OCI-LY7 (cell line): ENCODE measurements at regions not wholly inside any gene's neighbourhood (a gene's known extent, or its start where the extent isn't known, plus 50 kb on each side); places are given as distances from the start of the nearest gene placed in this dataset.

ENCODE experiments used
- BruUV-seq: library from RNA; stranded (reverse); fragments of 400-500 nt; replicated peaks from 2 replicates; lab custom pipeline; 2021; lab: Mats Ljungman, UMichigan
- CTCF ChIA-PET: fragments of 300-600 bp; sonication (Branson Sonifier 250); formaldehyde crosslinking; loops from one replicate; lab custom pipeline; 2022; ENCODE audit warnings: antibody characterized with exemption; ENCODE audit not compliant: unreplicated experiment; lab: Charles Lee
- POLR2A ChIA-PET: fragments of 300-600 bp; sonication (Branson Sonifier 250); formaldehyde crosslinking; loops from one replicate; lab custom pipeline; 2022; ENCODE audit warnings: antibody characterized with exemption; lab: Charles Lee
- DNase-seq: peaks from one replicate; pipeline ENCODE4 v3.0.0-alpha.2; 2015; ENCODE audit warnings: low spot score
- H2AFZ ChIP-seq: fragments of 200-600 bp; sonication (generic), shearing (Covaris generic); 2 replicates; pipeline ENCODE4 v1.6.1; 2014; ENCODE audit warnings: mild to moderate bottlenecking, antibody characterized with exemption, low read length, moderate library complexity
- H3K27ac ChIP-seq: fragments of 200-600 bp; sonication (generic); 2 replicates; pipeline ENCODE4 v1.5.1; 2014; ENCODE audit warnings: mixed run types, low read depth, mild to moderate bottlenecking, moderate library complexity, low read length, inconsistent platforms; ENCODE audit not compliant: poor library complexity, severe bottlenecking
- H3K36me3 ChIP-seq: fragments of 200-600 bp; sonication (generic); 2 replicates; pipeline ENCODE4 v1.6.1; 2014; ENCODE audit warnings: mild to moderate bottlenecking, antibody characterized with exemption, low read length, moderate library complexity, mixed read lengths; ENCODE audit not compliant: insufficient read depth
- H3K4me1 ChIP-seq: fragments of 200-600 bp; sonication (generic); 2 replicates; pipeline ENCODE4 v1.5.1; 2014; ENCODE audit warnings: mild to moderate bottlenecking, low read length; ENCODE audit not compliant: insufficient read depth, poor library complexity, severe bottlenecking
- H3K4me2 ChIP-seq: fragments of 200-600 bp; sonication (generic); 2 replicates; pipeline ENCODE4 v1.6.1; 2014; ENCODE audit warnings: mild to moderate bottlenecking, low read length
- H3K4me3 ChIP-seq: fragments of 200-600 bp; sonication (generic); 2 replicates; pipeline ENCODE4 v1.5.1; 2014; ENCODE audit warnings: mild to moderate bottlenecking, low read depth, low read length; ENCODE audit not compliant: poor library complexity, severe bottlenecking
- H3K79me2 ChIP-seq: fragments of 200-600 bp; sonication (generic); 2 replicates; pipeline ENCODE4 v1.6.1; 2016; ENCODE audit warnings: low read depth, mild to moderate bottlenecking, low read length, moderate library complexity, mixed read lengths; ENCODE audit not compliant: insufficient read depth
- H3K9me2 ChIP-seq: fragments of 200-600 bp; sonication (generic); 2 replicates; pipeline ENCODE4 v1.6.1; 2016; ENCODE audit warnings: mild to moderate bottlenecking, low read length, mixed read lengths; ENCODE audit not compliant: insufficient read depth
- H3K9me3 ChIP-seq: fragments of 200-600 bp; sonication (generic); 2 replicates; pipeline ENCODE4 v1.6.1; 2014; ENCODE audit warnings: mild to moderate bottlenecking, mixed run types, low read length, mixed read lengths
- H4K20me1 ChIP-seq: fragments of 200-600 bp; sonication (generic); 2 replicates; pipeline ENCODE4 v1.6.1; 2014; ENCODE audit warnings: mild to moderate bottlenecking, antibody characterized with exemption, low read length, moderate library complexity, mixed read lengths; ENCODE audit not compliant: insufficient read depth
- EZH2phosphoT487 ChIP-seq: fragments of 200-600 bp; sonication (generic); IDR thresholded peaks from 2 replicates; pipeline ENCODE4 v1.6.1; 2018; ENCODE audit warnings: low read depth, borderline replicate concordance, mild to moderate bottlenecking, mixed run types, antibody characterized with exemption, low read length, moderate library complexity, mixed read lengths
- intact Hi-C: fragments of 100-400 bp; cut with micrococcal nuclease; formaldehyde crosslinking; loops from one replicate; pipeline ENCODE4 v1.10.0; 2022; ENCODE audit not compliant: unreplicated experiment
- TF ChIP-seq, protein P1 (sequence below): fragments of 200-600 bp; sonication (generic); conservative IDR thresholded peaks from 2 replicates; pipeline ENCODE4 v1.5.1; 2014; ENCODE audit warnings: mild to moderate bottlenecking, antibody characterized with exemption, low read length, moderate library complexity, mixed read lengths

DNA sequence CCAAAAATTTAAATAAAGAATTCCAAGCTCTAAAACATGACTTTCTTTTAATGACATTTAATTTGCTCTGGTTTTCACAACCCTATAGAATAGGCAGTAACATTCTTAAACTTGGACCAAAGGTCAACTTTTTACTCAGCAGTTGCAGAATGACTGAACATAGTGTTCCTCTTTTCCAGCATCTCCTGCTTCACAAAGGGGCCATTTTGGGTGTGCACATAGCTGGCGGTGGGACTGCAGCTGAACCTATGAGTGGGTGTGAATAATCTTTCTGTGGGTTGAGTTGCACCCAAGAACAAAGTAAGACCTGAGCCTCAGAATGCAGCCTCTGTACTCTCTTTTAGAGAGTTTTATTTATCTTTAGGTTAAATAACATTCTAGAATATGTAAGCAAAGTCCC is 96.9 kb upstream of the HAPLN1 start:
- Histone ChIP-seq H3K4me2 (no peak overlapping the region), H2AFZ (no peak overlapping the region), H3K27ac (no peak overlapping the region), H4K20me1 (no peaks in the 10 kb centered on the region), H3K9me3 (no peaks in the 10 kb centered on the region), H3K9me2 (no peaks in the 10 kb centered on the region), H3K79me2 (no peaks in the 10 kb centered on the region), H3K4me3 (no peak overlapping the region), H3K36me3 (no peaks in the 10 kb centered on the region), H3K4me1 (no peaks in the 10 kb centered on the region)
- no peak for DNase-seq
- CTCF ChIA-PET, result no interaction called here
- POLR2A ChIA-PET, result no interaction called here
- TF ChIP-seq EZH2phosphoT487, result no peak
- TF ChIP-seq, protein P1, sequence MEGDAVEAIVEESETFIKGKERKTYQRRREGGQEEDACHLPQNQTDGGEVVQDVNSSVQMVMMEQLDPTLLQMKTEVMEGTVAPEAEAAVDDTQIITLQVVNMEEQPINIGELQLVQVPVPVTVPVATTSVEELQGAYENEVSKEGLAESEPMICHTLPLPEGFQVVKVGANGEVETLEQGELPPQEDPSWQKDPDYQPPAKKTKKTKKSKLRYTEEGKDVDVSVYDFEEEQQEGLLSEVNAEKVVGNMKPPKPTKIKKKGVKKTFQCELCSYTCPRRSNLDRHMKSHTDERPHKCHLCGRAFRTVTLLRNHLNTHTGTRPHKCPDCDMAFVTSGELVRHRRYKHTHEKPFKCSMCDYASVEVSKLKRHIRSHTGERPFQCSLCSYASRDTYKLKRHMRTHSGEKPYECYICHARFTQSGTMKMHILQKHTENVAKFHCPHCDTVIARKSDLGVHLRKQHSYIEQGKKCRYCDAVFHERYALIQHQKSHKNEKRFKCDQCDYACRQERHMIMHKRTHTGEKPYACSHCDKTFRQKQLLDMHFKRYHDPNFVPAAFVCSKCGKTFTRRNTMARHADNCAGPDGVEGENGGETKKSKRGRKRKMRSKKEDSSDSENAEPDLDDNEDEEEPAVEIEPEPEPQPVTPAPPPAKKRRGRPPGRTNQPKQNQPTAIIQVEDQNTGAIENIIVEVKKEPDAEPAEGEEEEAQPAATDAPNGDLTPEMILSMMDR, result no peak
- intact Hi-C loops, result no loop called here
- no TSS peak for BruUV-seq

- Histone ChIP-seq H3K4me2 (no peak overlapping the region), H2AFZ (no peak overlapping the region), H3K79me2 (no peaks in the 10 kb centered on the region), H3K9me3 (no peaks in the 10 kb centered on the region), H3K4me3 (no peak overlapping the region), H3K36me3 (no peaks in the 10 kb centered on the region), H3K27ac (no peak overlapping the region), H3K4me1 (no peaks in the 10 kb centered on the region), H3K9me2 (no peaks in the 10 kb centered on the region), H4K20me1 (no peaks in the 10 kb centered on the region)
- ChIA-PET CTCF (no interaction called here), POLR2A (no interaction called here)
- no TSS peak for BruUV-seq
- no peak for DNase-seq
- intact Hi-C loops, result no loop called here
- TF ChIP-seq, protein P1, result no peak
- TF ChIP-seq EZH2phosphoT487, result no peak
These were observed 95.0 kb upstream of the HAPLN1 start for GRCh38 chr5:83815661-83816060.

- H3K9me3 ChIP-seq, result no peaks in the 10 kb centered on the region
- H3K4me1 ChIP-seq, result no peaks in the 10 kb centered on the region
- no peaks in the 10 kb centered on the region for H3K36me3 ChIP-seq
- TF ChIP-seq, protein P1, result no peak
- no peak for TF ChIP-seq EZH2phosphoT487
- no peaks in the 10 kb centered on the region for H4K20me1 ChIP-seq
- no peak overlapping the region for H2AFZ ChIP-seq
- H3K9me2 ChIP-seq, result no peaks in the 10 kb centered on the region
- no peaks in the 10 kb centered on the region for H3K79me2 ChIP-seq
- intact Hi-C loops, result no loop called here
- BruUV-seq, result no TSS peak
- no peak overlapping the region for H3K4me3 ChIP-seq
- no peak overlapping the region for H3K27ac ChIP-seq
- POLR2A ChIA-PET, result no interaction called here
- CTCF ChIA-PET, result no interaction called here
- DNase-seq, result no peak
- no peak overlapping the region for H3K4me2 ChIP-seq
These were observed 89.9 kb upstream of the HAPLN1 start for GRCh38 chr5:83810511-83810910.
